GM21576 (cell line): ENCODE measurements at regions not wholly inside any gene's neighbourhood (a gene's known extent, or its start where the extent isn't known, plus 50 kb on each side); places are given as distances from the start of the nearest gene placed in this dataset.
"Not testable (repeated sequence)": the region's sequence is repeated elsewhere in the genome, so short reads cannot be mapped to it uniquely, and the experiment has no call there.

Source experiments
- ATAC-seq: cut with Tn5 transposase; IDR thresholded peaks from one replicate; pipeline ENCODE4 v1.9.1; 2021; ENCODE audit warnings: mild to moderate bottlenecking, moderate library complexity; ENCODE audit not compliant: unreplicated experiment

DNA sequence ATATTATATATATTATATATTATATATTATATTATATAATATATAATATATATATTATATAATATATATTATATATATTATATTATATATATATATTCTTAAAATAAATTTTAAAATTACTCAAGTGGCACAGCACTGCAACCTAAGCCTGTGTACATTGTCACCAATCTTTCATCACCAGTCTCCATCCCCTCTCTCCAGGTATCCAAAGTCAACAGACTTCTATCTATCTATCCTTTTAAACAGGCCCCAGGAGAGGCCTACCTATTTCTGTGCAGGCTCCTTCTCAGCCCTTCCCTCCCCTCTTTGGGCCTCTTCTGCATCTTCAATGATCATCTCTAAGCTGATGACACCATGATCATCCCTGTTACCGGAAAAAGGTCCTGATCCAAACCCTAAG is 111.7 kb downstream of the RHOU start:
- ATAC-seq = no peak

- not testable (repeated sequence) for ATAC-seq
Measured at GRCh38 chr1:228847451-228847850, 112.2 kb downstream of the RHOU start.

- ATAC-seq = no peak
Measured at GRCh38 chr1:228848406-228848805, 113.1 kb downstream of the RHOU start.

DNA sequence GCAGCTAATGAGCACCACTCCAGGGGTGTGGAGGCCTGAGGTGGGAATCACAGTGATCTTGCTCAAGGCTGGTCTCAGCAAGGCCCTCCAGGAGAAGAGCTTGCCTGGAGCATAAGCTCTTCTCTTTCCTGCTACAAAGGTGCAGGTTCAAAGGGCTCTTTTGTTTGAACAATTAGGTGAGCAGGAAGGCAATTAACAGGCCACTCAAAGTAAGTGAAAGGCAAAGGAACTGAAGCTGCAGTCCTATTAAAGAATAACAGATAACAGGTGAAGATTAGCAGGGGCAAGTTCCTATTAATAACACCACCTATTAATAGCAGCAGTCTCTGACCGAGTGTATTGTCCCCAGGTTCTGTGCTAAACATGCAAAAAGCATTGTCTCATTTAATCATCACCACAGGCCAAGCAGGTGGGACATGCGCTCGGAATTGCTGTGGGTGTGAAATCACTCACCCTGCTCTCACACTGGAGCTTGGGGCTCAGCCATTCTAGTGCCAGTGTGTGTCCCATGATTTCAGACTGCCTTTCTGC is 113.8 kb downstream of the RHOU start:
- no peak for ATAC-seq

DNA sequence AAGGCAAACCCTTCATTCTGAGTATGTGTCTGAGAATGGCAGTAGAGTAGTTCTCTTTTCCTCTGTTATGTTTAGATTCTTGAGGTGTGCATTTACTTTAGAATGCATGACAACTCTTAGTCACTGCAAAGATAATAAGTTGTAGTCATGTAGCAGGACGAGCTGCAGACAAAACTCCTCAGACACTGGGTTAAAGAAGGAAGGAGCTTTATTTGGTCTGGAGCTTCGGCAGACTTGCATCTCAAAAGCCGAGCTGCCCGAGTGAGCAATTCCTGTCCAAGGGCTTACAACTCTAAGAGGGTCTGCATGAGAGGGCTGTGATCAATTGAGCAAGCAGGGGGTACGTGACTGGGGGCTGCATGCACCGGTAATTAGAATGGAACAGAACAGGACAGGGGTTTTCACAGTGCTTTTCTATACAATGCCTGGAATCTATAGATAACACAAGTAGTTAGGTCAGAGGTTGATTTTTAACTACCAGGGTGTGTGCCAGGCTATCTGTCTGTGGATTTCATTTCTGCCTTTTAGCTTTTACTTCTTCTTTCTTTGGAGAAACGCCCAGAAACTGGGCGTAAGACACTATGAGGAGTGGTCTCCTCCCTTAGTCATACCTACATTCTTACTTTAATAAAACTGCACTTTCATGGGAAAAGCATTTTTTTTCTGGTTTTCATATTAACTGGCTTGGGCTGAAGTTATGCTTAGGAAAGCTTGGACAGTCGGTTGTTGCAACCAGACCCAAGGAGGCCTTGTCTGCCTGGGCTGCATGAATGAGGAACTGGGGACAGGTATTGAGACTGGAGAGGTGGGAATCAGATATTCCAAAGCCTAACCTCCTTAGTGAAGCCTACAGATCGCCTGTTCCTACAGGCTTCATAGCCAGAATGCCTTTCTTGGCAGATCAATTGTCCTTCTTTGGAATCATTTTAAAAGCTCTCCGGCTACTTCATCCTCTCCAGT is 115.1 kb downstream of the RHOU start:
- no peak for ATAC-seq

- no peak for ATAC-seq
Measured at GRCh38 chr1:228851193-228851592, 115.9 kb downstream of the RHOU start.

GRCh38 chr1:228851618-228852017 is 116.3 kb downstream of the RHOU start:
- ATAC-seq = no peak

DNA sequence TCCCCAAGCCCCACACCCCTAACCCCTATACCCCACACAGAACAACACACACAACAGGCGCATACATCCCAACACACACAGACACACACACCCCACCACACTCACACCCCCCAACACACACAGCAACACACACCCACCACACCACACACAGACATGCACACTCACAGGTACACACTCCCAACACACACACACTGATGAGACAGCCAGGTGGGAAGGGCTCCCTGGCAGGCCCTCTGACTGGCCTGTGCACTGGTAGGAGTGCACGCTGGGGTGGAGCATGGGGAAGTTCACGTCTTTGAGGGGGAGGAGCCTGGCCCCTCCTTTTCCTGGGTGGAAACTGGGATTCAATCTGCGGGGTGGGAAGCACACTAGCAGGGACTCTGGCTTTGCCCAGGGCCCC is 116.7 kb downstream of the RHOU start:
- ATAC-seq = no peak

GRCh38 chr1:228852511-228853088 is 117.3 kb downstream of the RHOU start:
- no peak for ATAC-seq

- ATAC-seq = no peak
Measured at GRCh38 chr1:228853191-228853590, 117.9 kb downstream of the RHOU start.

DNA sequence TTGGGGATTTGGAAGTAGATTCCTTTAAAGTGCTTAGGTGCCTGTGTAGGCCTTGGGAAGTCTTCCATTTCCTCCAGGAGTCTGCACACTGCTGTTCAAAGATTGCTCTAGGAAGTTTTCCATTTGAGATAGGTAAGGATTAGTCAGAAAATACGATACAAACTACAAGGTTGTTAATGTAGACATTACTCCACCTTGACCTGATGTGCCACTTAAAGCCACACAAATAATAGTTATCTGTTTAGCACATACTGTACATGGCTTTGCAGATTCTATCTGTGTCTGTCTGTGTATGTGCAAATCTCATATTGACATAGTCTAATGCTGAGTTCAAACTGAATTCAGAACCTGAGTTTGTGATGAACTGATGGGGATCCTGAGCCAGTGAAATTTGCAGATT is 118.4 kb downstream of the RHOU start:
- no peak for ATAC-seq

- no peak for ATAC-seq
Measured at GRCh38 chr1:228854907-228855306, 119.6 kb downstream of the RHOU start.

- no peak for ATAC-seq
Measured at GRCh38 chr1:228857611-228858010, 122.3 kb downstream of the RHOU start.

GRCh38 chr1:228860911-228861831 is 125.9 kb downstream of the RHOU start:
- ATAC-seq = no peak

DNA sequence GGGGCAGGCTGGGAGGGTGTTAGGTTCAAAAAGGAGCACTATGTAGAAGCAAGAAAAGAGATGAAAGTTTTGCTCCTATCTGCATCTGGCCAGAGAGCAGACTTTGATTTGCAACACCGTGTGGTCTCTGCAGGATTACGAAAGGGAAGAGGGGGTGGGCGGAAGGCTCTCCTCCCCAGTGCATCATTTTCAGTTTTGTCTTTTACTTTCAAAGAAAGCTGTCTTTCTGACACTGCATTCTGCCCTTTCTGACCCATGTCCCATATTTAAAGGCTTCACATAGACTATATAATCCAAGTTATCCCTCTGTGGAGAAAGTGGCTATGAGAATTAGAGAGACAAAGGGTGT is 126.5 kb downstream of the RHOU start:
- no peak for ATAC-seq

DNA sequence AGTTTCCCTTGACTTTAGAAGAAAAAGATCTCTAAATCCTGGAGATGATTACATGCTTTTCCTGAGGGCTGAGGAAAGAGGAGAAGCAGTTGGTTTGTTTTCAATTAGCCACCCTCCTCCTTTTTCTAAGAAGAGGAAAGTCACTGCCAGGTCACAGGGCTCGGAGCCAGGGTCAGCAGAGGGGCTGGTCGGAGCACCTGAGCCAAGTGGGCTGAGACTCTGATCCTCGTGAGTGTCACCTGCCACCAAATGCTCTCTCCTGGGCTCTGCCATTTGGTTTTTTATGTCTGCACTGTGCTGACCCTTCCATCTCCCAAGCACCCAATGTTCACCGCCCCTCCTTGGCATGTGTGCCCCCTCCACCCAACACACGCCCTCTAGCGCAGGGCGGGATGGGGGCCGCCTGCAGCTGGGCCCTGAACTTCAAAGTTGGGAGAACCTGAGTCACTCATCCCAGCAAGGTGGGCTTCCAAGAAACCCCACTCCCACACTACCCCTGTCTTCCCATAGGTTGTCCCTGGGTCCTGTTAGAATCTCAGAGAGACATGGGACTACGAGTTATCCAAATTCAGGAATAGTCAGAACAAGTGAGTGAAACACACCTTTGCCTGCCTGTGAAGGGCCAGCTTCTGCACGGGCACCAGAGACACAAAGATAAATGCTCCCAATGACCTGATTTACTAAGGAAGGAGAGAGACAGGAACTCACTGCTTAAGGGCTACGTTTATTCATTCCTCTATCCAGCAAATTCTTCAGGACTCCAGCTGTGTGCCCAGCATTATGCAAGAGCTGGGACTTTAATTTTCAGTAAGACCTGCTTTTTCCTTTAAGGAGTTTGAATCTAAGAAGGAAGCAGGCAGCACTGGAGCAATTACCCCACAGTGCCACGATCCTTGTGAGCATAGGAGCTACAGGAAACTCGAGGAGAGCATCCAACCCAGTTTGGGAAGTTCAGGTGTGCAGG is 127.5 kb downstream of the RHOU start:
- no peak for ATAC-seq

DNA sequence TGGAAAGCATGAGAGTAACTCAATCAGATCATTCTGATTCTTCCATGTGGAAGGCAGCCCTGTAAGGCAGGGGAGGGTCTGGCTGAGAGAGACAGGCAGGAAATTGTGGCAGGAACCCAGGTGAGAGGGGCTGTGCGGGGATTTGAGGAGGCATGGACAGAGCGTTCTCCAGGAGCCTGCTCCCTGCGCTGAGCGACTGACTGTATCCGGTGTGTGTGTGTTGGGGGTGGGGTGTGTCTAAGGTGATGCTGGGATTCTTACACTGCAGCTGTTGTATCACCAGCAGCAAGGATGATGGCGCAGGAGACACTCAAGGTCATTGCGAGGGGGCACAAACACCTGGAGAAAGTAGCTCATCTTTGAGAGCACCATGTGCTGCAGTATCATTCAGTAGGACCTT is 128.5 kb downstream of the RHOU start:
- ATAC-seq = no peak

- no peak for ATAC-seq
Measured at GRCh38 chr1:228865627-228866330, 130.5 kb downstream of the RHOU start.

DNA sequence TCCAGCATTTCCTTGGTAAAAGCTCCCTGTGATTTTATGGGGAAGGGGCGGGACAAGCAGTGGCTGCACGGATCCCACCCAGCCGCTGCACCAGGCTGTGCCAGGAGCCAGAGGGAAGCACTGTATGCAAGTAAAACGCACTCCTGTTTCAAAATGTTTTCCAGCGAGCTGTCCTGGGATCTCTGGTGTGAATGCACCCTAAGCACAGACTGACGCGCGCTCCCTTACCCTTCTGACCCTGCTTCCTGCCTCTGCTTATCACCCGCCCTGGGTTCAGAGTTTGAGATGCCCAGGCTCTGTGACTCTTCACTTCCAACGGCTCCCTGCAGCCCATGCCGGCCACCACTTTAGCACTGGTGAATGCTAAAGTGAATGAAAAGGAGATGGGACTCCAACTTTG is 131.2 kb downstream of the RHOU start:
- ATAC-seq = no peak
